GM19397 (cell line): ENCODE measurements at regions not wholly inside any gene's neighbourhood (a gene's known extent, or its start where the extent isn't known, plus 50 kb on each side); places are given as distances from the start of the nearest gene placed in this dataset.

Experiments used
- ATAC-seq: cut with Tn5 transposase; IDR thresholded peaks from one replicate; pipeline ENCODE4 v1.9.1; 2021; ENCODE audit warnings: mild to moderate bottlenecking, moderate library complexity; ENCODE audit not compliant: unreplicated experiment

- no peak for ATAC-seq
Observed at GRCh38 chr7:84821671-84822534, 365.0 kb downstream of the SEMA3D start.

- ATAC-seq: no peak
Observed at GRCh38 chr7:84820481-84820880, 366.4 kb downstream of the SEMA3D start.

DNA sequence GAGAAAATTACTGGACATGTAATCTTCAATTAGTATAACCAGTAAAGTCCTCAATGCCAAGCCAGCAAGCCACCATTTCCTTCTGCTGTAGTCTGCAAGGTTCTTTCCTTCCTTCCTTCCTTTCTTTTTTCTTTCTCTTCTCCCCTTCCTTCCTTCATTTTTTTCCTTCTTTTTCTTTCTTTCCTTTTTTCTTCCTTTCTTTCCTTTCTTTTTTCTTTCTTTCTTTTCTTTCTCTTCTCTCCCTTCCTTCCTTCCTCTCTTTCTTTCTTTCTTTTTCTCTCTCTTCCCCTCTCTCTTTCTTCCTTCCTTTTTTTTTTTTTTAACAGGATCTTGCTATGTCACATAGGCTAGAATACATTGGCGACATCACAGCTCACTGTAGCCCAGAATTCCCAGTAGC lies 369.8 kb downstream of the SEMA3D start:
- ATAC-seq: no peak

DNA sequence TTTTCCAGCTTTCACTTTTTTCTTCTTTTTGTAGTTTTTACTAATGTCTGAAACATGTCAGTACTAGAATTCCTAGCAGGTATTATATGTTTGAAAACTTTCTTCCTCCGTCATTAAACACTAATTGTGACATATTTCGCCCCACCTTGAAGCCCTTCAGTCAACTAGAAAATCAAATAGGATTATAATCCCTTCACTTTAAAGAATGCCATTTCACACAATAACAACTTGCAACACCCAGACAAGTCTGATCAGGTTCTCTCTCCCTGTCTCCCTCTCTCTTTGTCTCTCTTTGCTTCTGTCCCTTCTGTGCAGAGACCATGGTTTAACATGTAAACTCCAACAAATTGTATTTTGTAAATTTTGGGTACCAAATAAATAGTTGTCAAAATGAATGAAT lies 373.5 kb downstream of the SEMA3D start:
- no peak for ATAC-seq

DNA sequence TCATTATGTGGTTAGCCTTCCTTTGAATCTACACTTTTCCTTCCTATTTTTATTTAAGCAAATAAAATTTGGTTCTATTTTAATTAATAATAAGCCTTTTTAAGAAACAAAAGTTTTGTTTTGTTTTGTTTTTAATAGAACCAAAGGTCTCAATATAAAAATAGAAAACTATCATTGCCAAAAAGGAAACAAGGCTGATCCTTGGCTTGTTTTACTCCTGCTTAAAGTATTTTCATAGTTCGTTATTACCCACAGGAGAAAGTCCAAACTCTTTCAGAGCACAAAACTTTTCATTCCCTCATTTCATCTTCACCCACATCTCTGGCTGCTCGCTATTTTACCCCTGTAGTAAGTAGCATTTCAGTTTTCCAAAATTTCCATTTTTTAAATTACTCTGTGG lies 374.8 kb downstream of the SEMA3D start:
- no peak for ATAC-seq

- no peak for ATAC-seq
Observed at GRCh38 chr7:84811362-84811761, 375.5 kb downstream of the SEMA3D start.

GRCh38 chr7:84809877-84810276 lies 377.0 kb downstream of the SEMA3D start:
- no peak for ATAC-seq

GRCh38 chr7:84803979-84804378 lies 382.9 kb downstream of the SEMA3D start:
- ATAC-seq: no peak

DNA sequence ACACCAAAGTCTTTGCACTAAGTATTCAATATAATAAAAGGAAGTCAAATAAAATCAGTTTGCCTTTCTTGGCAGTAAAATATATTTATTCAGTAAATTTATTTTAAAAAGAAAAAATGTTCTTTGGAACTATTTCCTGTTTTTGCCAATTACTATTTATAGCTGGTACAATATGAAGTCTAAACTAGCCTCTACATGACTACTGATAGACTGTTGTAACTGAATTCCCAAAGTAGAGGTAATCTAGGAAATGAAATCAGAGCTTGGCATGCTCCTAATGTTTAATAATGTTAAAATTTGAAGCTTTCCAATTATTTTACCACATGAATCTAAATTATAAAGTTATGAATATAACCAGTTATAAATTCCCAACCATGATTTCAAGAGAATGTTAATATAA lies 385.5 kb downstream of the SEMA3D start:
- no peak for ATAC-seq

GRCh38 chr7:84800846-84801245 lies 386.0 kb downstream of the SEMA3D start:
- no peak for ATAC-seq

- ATAC-seq: no peak
Observed at GRCh38 chr7:84799106-84799505, 387.8 kb downstream of the SEMA3D start.

DNA sequence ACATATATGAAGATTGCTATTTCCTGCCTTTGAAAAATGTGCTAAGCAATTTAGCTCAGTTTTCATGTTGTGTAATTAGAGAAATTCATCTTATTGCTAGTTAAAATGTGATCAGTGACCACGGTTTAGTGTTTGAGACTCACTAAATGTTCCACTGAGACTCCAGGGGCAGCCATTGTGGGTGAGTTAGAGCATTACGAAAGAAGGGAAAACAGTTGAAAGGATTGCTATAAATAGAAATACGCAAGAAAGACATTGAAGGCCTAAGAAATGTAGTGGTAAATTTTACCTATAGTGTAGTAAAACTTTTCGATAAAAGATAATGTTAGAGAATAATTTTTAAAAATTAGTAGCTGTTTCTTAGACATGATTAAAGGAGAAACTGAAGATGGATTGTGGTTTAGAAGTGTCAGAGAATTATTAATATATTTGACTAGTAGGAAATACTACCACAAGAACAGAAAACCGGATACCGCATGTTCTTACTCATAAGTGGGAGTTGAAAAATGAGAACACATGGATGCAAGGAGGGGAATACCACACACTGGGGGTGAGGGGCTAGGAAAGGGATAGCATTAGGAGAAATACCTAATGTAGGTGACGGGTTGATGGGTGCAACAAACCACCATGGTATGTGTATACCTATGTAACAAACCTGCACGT lies 394.5 kb downstream of the SEMA3D start:
- ATAC-seq: no peak

GRCh38 chr7:84790882-84791281 lies 396.0 kb downstream of the SEMA3D start:
- no peak for ATAC-seq

GRCh38 chr7:84786073-84786472 lies 400.8 kb downstream of the SEMA3D start:
- no peak for ATAC-seq

DNA sequence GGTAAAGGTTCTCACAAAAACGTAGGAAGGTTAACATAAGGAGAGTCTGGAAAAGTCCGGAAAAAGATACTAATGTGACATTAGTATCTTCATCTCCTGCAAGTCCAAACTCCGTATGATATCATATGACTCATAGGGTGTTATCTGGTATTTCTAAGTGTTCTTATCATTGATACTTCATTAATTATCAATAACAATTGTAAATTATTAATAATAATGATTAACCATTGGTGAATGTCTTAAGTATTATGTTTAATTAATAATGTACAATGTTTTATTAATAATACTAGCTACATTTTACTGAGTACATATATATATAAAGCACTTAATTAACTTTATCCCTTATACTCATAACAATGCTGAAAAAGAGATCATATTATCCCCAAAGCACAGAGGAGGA lies 402.4 kb downstream of the SEMA3D start:
- no peak for ATAC-seq

GRCh38 chr7:84783141-84783778 lies 403.6 kb downstream of the SEMA3D start:
- no peak for ATAC-seq

GRCh38 chr7:84781838-84782237 lies 405.0 kb downstream of the SEMA3D start:
- no peak for ATAC-seq

DNA sequence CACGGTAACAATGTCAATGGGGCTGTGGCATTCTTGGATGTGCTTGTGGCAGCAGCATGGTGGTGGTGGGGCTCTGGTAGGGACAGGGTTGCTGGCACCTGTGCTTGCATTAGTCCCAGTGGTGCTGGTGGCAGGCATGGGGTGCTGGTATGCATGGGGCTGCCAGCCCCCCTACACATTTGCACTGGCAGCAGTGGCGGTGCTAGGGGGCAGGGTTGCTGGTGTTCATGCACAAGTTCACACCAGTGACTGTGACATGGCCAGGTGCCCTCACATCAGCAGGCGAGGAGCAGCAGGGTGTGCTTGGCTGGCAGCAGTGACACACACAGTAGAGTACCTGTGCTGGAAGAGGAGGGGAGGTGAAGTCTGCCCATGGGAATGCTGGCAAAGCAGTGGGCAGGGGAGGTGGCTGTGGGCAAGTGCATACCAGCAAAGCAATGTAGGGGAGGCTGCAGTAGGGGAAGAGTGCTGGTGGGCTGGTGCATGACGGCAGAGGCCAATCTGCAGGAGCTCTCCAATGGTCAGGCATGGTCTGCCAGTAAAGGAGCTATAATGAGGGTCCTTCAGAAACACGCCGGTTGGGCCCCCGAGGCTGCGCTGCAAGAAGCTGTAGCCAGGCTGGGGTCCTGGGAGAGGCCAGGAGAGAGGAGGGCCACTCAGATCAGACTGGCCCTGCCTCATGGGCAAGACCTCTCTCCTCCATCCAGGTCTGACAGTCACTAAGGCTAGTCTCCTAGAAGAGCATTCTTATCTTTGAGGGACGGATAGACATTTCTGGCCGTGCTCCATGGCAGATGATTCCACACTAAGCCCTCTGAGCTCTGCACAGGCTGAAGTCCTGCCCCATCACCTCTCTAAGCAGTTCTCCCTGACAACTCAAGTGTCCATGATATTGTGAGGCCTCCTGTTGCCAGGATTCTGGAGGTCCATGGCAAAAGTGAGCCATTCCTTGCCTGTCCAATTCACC lies 406.4 kb downstream of the SEMA3D start:
- ATAC-seq: no peak

DNA sequence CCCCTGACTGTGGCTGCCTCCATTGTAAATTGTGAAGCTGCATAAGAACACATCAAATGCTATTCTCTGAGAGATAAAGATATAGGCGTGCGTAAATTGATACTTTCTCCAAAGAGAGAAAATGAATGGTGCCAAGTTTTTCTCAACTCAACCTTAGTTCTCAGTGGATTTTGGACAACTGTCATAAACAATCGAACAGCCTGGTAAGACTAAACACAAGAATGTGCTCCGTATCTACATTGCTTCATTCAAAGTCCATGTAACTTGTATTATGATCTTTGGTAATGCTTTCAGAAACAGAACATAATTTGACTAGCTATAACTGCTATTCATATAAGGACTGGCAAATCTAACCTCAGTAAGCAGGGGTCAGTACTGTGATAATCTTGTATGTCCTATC lies 429.1 kb downstream of the SEMA3D start:
- ATAC-seq: no peak

DNA sequence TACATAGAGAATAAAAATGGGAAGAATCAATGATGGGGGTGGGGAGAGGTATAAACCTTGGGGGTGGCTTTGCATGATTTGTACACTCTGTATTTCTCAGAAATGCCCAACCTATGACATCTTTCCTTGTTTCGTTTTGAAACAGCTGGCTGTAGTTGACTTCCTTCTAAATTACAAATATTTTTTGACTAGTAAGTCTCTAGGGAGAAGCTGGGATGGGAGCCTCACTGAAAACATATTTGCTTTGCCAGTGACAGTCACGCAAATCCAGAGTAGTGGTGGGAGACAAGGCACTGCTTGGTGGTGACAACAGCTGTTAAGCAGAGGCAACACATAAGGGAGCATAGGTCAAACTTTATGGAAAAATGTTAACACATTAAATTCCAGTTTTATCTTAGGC lies 440.5 kb downstream of the SEMA3D start:
- ATAC-seq: no peak

GRCh38 chr7:84744385-84744784 lies 442.5 kb downstream of the SEMA3D start:
- ATAC-seq: no peak
